ENCODE measurements at regions not wholly inside any gene's neighbourhood (a gene's known extent, or its start where the extent isn't known, plus 50 kb on each side); places are given as distances from the start of the nearest gene placed in this dataset.
"Not testable (repeated sequence)": the region's sequence is repeated elsewhere in the genome, so short reads cannot be mapped to it uniquely, and the experiment has no call there.

DNA sequence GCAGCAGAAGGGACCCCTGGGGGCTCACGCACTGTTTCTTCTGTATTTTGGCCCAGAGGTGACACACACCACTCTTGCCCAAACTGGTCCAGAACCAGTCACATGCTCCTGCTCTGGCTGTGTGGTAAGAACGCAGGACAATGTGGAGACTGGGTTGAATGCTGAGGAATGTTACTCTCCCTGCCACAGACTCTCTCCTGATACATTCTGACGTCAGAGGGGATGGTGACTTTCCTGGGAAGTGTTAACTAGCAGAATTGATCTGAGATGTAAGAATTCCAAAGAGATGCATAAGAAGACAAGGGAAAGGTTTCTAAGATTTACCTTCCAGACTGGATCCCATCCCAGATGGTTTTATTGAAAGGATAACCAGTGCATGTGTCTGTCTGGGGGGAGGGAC, 100.8 kb downstream of the ASB1 start:
- Histone ChIP-seq H3K4me1 (ENCODE audit: insufficient read depth, low read length) (peaks cover 6% of the 10 kb centered on the region), H2AFZ (ENCODE audit: low read depth, low read length) (no peak overlapping the region), H3K27me3 (ENCODE audit: insufficient read depth, low read length) (no peaks in the 10 kb centered on the region), H3K36me3 (ENCODE audit: insufficient read depth, low read length) (no peaks in the 10 kb centered on the region), H3K9me3 (ENCODE audit: low read length) (peaks cover 1% of the 10 kb centered on the region), H3K4me3 (ENCODE audit: low read length) (no peak overlapping the region)

DNA sequence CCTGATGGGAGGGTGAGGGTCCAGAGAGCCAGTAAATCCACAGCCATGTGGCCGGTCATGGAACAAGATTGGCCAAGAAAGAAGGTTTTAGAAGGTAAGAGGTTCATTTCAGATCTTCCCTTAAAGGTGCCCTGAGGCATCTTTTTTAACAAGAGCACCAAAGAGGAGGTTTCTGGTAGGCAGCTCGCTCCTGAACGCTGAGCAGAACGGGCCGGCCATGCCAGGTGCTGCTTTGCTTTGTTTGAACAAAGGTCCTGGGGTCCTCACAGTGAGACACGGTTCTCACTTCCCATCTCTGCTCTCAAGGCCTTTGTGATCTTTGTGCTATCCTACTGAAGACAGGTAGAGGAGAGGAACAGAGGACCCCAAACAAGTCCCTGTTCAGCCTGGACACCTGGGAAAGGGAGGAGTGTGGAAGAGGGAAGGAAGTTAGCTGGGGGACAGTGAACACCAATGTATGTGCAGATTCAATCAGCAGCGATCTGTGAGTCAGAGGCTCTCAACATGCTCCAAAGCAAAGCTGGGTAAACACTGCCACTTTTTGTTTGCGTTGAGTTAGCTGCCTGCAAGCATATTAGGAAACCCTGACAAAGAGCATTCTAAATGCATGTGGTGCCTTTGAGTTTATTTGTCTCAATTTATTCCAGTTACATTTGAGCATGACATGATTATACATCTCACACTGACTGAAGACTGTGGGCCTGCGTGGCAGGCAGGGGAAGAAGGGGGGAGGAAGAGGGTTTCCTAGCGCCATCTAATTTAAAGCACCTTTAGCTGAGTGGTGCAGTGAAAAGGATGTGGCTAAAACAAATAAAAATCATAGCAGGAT, 102.4 kb downstream of the ASB1 start:
- Histone ChIP-seq H3K4me1 (ENCODE audit: insufficient read depth, low read length) (no peaks in the 10 kb centered on the region), H2AFZ (ENCODE audit: low read depth, low read length) (no peak overlapping the region), H3K4me3 (ENCODE audit: low read length) (no peak overlapping the region), H3K9me3 (ENCODE audit: low read length) (peaks cover 1% of the 10 kb centered on the region), H3K27me3 (ENCODE audit: insufficient read depth, low read length) (no peaks in the 10 kb centered on the region), H3K36me3 (ENCODE audit: insufficient read depth, low read length) (no peaks in the 10 kb centered on the region)

DNA sequence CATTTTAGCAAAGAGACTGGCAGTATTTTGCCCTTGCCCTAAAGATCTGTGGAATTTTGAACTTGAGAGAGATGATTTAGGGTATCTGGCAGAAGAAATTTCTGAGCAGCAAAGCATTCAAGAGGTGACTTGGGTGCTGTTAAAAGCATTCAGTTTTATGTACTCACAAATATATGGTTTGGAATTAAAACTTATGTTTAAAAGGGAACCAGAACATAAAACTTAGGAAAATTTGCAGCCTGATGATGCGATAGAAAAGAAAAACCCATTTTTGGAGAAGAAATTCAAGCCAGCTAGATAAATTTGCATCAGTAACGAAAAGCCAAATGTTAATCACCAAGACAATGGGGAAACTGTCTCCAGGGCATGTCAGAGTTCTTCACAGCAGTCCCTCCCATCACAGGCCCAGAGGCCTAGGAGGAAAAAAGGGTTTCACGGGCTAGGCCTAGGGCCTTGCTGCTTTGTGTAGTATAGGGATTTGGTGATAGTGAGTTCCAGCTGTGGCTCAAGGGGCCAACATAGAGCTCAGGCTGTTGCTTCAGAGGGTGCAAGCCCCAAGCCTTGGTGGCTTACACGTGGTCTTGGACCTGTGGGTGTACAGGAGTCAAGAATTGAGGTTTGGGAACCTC, 104.4 kb downstream of the ASB1 start:
- not testable (repeated sequence) for H2AFZ ChIP-seq (ENCODE audit: low read depth, low read length); H3K4me3 ChIP-seq (ENCODE audit: low read length); H3K36me3 ChIP-seq (ENCODE audit: insufficient read depth, low read length); H3K9me3 ChIP-seq (ENCODE audit: low read length); H3K27me3 ChIP-seq (ENCODE audit: insufficient read depth, low read length); H3K4me1 ChIP-seq (ENCODE audit: insufficient read depth, low read length)

- H3K4me1 ChIP-seq (ENCODE audit: insufficient read depth, low read length), result not testable (repeated sequence)
These were observed 117.0 kb downstream of the ASB1 start for GRCh38 chr2:238543732-238544131.

DNA sequence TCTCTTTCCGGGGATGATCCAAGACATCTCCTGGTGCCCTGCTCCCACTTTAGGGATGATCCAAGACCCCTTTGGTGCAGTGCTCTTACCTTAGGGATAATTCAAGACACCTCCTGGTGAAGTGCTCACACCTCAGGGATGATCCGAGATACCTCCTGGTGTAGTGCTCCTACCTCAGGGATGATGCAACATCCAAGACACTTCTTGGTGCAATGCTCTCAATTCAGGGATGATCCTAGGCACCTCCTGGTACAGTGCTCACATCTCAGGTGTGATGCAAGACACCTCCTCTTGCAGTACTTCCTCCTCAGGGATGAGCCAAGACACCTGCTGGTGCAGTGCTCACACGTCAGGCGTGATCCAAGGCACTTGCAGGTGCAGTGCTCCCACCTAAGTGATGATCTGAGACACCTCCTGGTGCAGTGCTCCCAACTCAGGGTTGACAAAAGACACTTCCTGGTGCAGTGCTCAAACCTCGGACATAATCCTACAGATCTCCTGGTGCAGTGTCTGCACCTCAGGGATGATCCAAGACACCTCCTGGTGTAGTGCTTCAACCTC, 122.3 kb downstream of the ASB1 start:
- H2AFZ ChIP-seq (ENCODE audit: low read depth, low read length), result no peak overlapping the region
- no peaks in the 10 kb centered on the region for H3K9me3 ChIP-seq (ENCODE audit: low read length)
- no peaks in the 10 kb centered on the region for H3K27me3 ChIP-seq (ENCODE audit: insufficient read depth, low read length)
- no peaks in the 10 kb centered on the region for H3K36me3 ChIP-seq (ENCODE audit: insufficient read depth, low read length)
- H3K4me1 ChIP-seq (ENCODE audit: insufficient read depth, low read length), result no peaks in the 10 kb centered on the region
- H3K4me3 ChIP-seq (ENCODE audit: low read length), result no peak overlapping the region

More at GRCh38 chr2:238543732-238544131, 117.0 kb downstream of the ASB1 start:
- H3K9me3 ChIP-seq (ENCODE audit: low read length); H3K36me3 ChIP-seq (ENCODE audit: insufficient read depth, low read length); H3K27me3 ChIP-seq (ENCODE audit: insufficient read depth, low read length); H2AFZ ChIP-seq (ENCODE audit: low read depth, low read length); H3K4me3 ChIP-seq (ENCODE audit: low read length): not testable (repeated sequence)

DNA sequence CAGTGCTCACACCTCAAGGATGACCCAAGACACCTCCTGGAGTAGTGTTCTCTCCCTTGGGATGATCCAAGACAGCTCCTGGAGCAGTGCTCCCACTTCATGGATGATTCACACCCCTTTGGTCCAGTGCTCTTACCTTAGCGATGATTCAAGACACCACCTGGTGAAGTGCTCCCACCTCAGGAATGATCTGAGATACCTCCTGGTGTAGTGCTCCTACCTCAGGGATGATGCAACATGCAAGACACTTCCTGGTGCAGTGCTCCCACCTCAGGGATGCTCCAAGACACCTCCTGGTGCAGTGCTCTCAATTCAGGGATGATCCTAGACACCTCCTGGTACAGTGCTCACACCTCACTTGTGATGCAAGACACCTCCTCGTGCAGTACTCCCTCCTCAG, 123.1 kb downstream of the ASB1 start:
- Histone ChIP-seq H3K36me3 (ENCODE audit: insufficient read depth, low read length) (no peaks in the 10 kb centered on the region), H3K27me3 (ENCODE audit: insufficient read depth, low read length) (no peaks in the 10 kb centered on the region), H3K4me3 (ENCODE audit: low read length) (no peak overlapping the region), H3K9me3 (ENCODE audit: low read length) (no peaks in the 10 kb centered on the region), H3K4me1 (ENCODE audit: insufficient read depth, low read length) (no peaks in the 10 kb centered on the region), H2AFZ (ENCODE audit: low read depth, low read length) (no peak overlapping the region)

GRCh38 chr2:238551091-238551490, 124.4 kb downstream of the ASB1 start:
- Histone ChIP-seq H3K27me3 (ENCODE audit: insufficient read depth, low read length) (no peaks in the 10 kb centered on the region), H3K4me3 (ENCODE audit: low read length) (no peak overlapping the region), H3K4me1 (ENCODE audit: insufficient read depth, low read length) (no peaks in the 10 kb centered on the region), H3K36me3 (ENCODE audit: insufficient read depth, low read length) (no peaks in the 10 kb centered on the region), H2AFZ (ENCODE audit: low read depth, low read length) (no peak overlapping the region), H3K9me3 (ENCODE audit: low read length) (no peaks in the 10 kb centered on the region)

- Histone ChIP-seq H3K27me3 (ENCODE audit: insufficient read depth, low read length) (no peaks in the 10 kb centered on the region), H3K36me3 (ENCODE audit: insufficient read depth, low read length) (no peaks in the 10 kb centered on the region), H3K4me1 (ENCODE audit: insufficient read depth, low read length) (no peaks in the 10 kb centered on the region), H3K9me3 (ENCODE audit: low read length) (no peaks in the 10 kb centered on the region), H3K4me3 (ENCODE audit: low read length) (no peak overlapping the region), H2AFZ (ENCODE audit: low read depth, low read length) (no peak overlapping the region)
These were observed 125.5 kb downstream of the ASB1 start for GRCh38 chr2:238552226-238552625.

DNA sequence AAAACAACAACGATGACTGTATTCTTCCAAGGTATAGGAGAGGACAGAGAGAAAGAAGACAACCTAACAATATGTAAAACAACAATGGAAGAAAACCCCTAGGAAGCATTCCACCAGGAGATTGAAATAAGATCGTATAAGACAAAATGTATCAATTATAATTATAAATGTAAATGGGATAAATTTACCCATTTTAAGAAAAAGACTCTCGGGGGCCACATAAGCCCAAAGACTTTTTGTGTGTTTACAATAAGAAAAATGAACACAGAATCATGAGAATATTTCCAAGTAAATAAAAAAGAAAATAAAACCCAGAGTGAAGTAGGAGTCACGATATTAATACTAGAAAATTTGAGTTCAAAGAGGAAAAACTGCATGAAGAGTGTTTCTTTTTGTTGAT, 126.4 kb downstream of the ASB1 start:
- Histone ChIP-seq H3K36me3 (ENCODE audit: insufficient read depth, low read length) (no peaks in the 10 kb centered on the region), H3K9me3 (ENCODE audit: low read length) (no peaks in the 10 kb centered on the region), H2AFZ (ENCODE audit: low read depth, low read length) (no peak overlapping the region), H3K4me1 (ENCODE audit: insufficient read depth, low read length) (no peaks in the 10 kb centered on the region), H3K4me3 (ENCODE audit: low read length) (no peak overlapping the region), H3K27me3 (ENCODE audit: insufficient read depth, low read length) (no peaks in the 10 kb centered on the region)

DNA sequence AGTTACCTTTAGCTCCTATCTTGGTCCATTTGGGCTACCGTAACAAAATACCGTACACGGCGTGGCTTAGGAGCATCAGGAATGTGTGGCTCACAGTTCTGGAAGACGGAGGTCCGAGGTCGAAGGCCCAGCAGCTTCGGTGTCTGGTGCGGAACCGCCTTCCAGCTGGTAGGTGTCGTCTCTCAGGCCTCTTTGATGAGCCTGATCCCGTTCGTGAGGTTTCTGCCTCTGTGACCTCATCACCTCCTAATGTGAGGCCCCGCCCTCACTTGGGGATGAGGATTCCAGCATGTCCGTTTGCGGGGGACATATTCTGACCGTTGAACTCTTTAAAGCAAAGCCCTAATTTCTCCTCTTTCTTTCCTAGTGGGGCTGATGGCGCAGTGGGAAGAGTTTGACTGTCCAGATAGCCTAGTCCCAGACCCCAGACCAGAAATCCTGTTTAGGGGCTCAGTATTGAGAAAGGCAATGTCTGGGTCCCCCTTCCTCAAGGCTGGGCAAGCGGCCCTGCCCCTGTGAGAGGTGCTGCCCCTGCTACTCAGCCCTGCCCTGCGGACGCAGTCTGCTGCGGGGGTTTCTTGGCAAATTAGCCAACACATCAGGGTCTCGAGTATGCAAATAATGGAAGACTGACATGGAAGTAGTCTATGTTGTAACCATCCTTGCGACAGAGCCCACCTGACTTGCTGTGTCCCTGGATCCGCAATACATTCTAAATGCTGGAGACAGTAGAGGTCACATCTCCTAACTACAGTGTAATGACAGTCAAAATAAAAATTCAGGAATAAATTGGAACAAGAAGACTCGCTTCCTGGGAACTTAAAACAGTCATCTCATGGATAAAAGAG, 128.0 kb downstream of the ASB1 start:
- Histone ChIP-seq H3K4me3 (ENCODE audit: low read length) (no peak overlapping the region), H3K27me3 (ENCODE audit: insufficient read depth, low read length) (no peaks in the 10 kb centered on the region), H3K36me3 (ENCODE audit: insufficient read depth, low read length) (no peaks in the 10 kb centered on the region), H2AFZ (ENCODE audit: low read depth, low read length) (no peak overlapping the region), H3K4me1 (ENCODE audit: insufficient read depth, low read length) (no peaks in the 10 kb centered on the region), H3K9me3 (ENCODE audit: low read length) (no peaks in the 10 kb centered on the region)

DNA sequence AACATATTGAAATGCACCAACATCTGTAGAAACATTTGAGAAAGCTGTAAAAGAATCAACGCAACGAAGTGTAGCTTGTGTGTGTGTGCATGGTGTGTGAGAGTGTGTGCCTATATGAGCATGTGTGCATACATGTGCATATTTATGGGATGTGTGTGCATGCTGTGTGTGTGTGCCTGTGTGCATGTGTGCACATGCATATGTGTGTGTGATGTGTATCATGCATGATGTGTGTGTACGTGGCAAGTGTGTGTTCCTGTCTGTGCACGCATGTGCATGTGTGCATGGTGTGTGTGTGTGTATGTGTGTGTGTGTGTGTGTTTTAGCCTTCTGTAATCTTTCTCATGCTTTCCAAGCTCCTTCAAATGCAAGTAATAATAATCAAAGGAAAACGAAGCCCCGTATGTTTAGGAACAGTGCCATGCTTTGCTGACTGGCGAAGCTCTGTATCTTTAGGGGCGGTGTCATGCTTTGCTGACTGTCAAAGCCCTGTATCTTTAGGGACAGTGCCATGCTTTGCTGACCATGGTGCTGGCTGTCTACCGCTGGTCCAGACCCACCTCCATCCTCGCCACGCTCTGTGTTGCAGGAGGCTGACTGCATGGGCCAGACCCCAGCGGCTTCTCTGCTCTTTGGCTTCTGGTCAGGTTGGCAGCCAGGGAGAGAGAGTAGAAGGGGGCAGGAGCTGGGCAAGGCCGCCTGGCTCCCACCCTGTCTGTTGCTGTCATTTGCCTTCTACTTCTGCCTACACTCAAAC, 129.2 kb downstream of the ASB1 start:
- Histone ChIP-seq H3K36me3 (ENCODE audit: insufficient read depth, low read length) (no peaks in the 10 kb centered on the region), H3K4me3 (ENCODE audit: low read length) (no peak overlapping the region), H3K9me3 (ENCODE audit: low read length) (no peaks in the 10 kb centered on the region), H2AFZ (ENCODE audit: low read depth, low read length) (no peak overlapping the region), H3K27me3 (ENCODE audit: insufficient read depth, low read length) (no peaks in the 10 kb centered on the region), H3K4me1 (ENCODE audit: insufficient read depth, low read length) (no peaks in the 10 kb centered on the region)

- Histone ChIP-seq H2AFZ (ENCODE audit: low read depth, low read length) (no peak overlapping the region), H3K27me3 (ENCODE audit: insufficient read depth, low read length) (no peaks in the 10 kb centered on the region), H3K4me3 (ENCODE audit: low read length) (no peak overlapping the region), H3K9me3 (ENCODE audit: low read length) (no peaks in the 10 kb centered on the region), H3K36me3 (ENCODE audit: insufficient read depth, low read length) (no peaks in the 10 kb centered on the region), H3K4me1 (ENCODE audit: insufficient read depth, low read length) (no peaks in the 10 kb centered on the region)
These were observed 130.7 kb downstream of the ASB1 start for GRCh38 chr2:238557431-238557830.
